AG08395 (cell line): ENCODE measurements at regions not wholly inside any gene's neighbourhood (a gene's known extent, or its start where the extent isn't known, plus 50 kb on each side); places are given as distances from the start of the nearest gene placed in this dataset.

Experiments
- DNase-seq: peaks from one replicate; pipeline ENCODE4 v3.0.0; 2012; ENCODE audit warnings: mixed read lengths, low spot score

DNA sequence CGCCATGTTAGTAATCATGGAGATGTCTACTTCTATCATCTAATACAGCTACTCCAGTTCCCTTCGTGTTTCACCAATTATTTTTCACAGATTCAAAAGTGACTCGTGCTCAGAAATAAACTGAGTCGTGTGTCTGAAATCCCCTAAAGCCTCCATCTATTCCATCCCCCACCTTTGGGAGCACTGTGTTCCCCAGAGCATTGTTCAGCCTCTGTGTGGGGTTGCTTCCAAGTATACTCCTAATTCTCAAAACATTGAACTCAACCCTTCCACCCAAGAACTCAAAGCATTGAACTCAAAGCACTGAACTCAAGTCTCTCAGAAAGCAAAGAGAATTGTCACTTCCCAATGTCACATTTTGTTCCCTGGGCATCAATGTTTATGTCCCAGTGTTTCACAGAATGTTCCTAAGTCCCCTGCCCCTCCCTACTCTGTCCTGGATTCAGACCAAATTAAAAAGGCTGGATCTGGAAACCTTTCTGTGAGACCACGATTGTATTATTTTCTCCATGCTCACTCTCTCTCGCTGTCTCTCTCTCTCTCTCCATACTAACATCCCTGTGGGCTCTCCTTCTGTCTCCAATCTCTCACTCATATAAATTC lies 138.5 kb upstream of the QRFPR start:
- DNase-seq: no peak

DNA sequence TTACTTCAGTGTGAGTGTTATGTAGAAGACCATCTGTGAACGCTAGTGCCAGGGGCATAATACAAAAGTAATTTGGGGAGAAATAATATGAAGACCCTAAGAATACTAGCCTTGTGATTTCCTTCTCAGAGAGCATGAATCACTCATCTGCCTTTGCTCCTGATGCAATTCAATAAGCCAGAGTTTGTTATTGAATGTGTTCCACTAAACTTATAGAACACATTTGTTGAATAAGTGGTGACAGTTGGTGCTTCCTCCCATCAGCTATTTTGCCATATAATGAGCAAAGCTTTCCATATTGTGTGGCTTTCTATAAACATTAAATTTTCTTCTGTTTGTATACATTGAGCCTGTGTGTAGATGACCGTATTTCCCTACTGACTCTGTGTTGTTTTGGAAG lies 136.4 kb upstream of the QRFPR start:
- no peak for DNase-seq

DNA sequence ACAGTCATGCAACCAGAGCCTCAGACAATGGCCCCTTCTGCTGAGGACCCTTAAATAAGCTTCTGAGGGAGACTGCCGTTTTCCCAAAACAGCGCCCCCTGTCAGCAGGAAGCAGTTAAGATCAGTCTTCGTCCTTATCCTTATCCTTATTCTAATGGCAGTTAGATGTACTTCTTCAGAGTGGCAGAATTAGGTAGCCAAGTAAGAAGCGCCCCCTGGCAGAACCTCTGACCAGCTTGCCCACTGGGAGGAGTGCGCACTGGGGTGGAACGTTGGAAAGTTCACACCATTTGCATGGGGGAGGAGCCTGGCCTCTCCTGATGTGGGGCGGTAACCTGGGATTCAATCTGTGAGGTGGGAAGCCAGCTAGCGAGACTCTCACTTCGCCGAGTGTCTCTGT lies 133.6 kb upstream of the QRFPR start:
- DNase-seq: no peak

DNA sequence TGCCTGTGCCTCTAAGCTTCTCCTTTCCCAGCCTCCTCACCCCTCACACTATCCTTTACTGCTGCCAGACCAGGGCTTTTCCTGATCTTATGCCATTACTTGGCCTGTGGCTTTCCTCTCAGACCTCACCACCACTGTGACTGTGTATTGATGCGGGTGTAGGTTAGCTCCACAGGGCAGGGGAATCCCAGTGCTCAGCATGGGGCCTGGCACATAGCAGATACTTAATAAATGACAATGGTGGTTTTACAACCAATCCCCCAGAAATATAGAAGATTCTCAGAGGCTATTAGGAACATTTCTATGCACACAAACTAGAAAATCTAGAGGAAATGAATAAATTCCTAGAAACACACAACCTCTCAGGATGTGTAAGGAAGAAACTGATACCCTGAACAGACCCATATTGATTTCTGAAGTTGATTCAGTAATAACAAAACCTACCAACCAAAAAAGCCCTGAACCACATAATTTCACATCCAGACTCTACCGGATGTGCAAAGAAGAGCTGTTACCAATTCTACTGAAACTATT lies 129.6 kb upstream of the QRFPR start:
- no peak for DNase-seq

DNA sequence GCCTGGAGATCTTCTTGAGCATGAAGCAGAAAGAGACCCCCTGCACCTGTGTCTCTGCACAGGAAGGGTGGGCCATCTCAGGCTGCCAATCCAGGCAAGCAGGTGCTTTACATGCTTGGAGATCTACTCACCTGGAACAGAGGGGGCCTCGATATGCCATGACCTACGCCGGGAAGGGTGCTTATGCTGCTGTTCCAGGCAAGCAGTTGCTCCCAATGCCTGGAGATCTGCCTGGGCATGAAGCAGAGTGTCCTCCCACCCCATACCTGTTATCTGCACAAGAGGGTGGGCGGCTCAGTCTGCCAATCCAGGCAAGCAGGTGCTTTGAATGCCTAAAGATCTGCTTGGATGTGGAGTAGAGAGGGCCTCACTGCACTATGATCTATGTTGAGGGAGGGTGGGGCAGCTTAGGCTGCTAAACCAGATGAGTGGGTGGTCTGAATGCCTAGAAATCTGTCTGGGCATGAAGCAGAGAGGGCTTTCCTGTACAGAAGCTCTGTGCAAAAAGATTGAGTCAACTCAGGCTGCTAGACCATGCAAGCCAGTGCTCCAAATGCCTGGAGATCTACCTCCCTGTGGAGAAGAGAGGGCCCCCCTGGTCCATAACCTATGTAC lies 104.5 kb upstream of the QRFPR start:
- no peak for DNase-seq

DNA sequence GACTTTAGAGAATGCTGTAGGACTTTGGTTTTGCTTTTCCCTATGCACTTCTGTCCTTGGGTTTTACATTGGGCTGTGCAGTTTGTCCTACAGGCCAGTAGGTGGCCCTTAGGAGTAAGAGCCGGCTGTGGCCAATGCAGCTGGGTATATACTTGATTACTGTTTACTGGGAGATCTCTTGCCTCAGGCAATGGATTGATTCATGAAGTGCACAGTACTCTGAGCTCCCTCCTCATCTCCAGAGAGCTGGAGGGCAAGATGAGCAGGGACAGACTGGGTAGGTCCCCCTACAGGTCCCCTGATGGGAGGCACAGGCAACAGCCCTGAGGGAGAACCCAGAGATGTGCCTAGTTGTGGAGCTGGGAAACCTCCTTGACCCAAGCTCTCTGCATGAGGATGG lies 103.8 kb upstream of the QRFPR start:
- DNase-seq: peak; percentile 63

DNA sequence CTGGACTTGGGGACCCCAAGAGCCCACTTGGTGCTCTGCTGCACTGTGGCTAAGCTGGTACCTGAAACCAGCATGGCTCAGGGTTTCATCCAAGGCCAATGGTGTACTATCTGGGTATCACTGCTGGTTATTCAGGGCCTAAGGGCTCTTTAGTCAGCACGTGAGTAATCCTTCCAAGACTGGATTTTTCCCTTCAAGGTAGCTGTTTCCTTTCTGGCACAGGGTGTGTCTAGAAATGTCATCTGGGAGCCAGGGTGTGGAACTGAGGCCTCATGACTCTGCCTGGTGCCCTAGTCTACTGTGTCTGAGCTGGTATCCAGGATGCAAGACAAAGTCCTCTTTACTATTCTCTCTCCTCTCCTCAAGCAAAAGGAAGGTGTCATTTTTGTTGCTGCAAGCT lies 99.0 kb upstream of the QRFPR start:
- DNase-seq: no peak

DNA sequence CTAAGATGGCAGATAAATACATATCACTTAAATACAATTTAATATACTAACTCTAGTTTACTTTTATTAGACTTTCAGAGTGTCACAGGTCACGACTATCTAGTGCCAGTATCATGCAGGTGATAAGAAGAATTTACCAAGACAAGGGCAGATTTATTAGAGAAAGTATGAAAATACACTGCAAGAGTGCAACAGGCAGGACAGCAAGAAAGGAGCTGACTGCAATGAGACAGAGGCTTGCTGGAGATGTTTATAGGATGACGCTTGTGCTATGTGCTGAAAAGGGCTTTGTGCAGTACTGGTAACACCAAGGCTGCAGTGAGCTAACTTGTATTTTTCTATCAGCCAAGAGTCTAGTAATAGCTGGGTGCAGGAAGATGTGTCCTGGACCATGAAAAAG lies 96.7 kb upstream of the QRFPR start:
- DNase-seq: no peak

DNA sequence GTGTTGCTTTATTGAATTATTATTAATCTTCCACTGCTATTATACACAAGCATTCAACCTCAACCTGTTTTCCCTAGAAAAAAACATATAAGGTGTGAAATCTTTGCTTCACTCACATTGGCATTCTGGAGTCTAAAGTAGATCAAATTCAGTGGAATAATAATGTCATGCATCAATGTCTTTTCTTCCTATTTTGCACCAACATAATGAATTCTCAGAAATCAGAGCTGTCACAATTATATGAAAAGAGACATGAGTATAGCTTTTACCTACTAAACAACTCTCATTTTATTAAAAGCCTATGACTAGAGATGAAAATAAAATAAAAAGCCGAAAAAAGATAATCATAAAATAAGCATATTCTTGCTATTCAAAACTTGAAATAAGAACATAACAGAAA lies 96.3 kb upstream of the QRFPR start:
- no peak for DNase-seq

DNA sequence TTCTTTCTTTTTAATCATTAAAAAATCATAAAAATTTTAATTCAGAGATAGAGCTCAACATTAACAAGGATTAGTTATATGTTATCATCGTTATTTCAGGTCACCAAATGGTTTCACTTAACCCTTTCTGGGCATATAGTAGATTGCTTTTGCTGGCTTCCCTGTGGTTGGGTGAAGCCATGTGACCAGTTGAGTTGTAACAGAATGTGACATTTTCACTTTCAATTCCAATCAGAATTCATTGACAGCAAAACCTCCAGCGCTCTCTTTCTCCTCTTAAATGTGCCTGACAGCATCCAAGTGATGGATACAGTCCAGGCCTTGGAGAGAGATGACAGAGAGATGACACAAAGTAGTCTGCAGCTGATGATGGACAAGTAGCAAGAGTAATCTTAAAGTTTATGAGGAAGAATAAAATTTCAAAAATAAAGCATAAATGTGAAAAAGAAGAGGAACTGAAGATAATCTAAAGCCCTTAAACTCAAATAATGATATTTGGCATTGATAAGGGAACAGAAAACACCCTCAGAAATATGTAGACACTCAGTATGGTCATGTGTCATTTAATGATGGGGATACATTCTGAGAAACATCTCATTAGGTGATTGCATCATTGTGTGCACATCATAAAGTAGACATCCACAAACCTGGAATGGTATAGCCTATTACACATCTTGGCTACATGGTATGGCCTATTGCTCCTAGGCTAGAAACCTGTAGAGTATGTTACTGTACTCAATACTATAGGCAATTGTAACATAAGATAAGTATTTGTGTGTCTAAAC lies 92.3 kb upstream of the QRFPR start:
- DNase-seq: no peak

DNA sequence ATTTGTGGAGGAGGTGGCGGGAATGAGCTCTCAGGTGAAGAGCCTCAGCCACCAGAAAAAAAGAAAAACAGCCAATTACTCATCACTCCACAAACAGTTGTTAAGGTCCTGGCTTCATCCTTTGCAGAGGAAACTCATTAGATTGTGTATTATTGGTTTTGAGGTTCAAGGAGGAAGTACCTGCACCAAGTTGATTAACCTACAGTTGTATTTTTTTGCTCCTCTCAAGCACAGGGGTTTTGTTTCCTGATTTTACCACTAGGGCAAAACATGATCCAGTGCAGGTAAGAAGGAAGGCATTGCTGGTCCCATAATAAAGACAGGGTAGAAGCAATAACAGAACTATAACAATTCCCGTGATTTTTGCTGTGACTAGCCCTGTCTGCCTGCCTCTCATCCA lies 84.0 kb upstream of the QRFPR start:
- no peak for DNase-seq

DNA sequence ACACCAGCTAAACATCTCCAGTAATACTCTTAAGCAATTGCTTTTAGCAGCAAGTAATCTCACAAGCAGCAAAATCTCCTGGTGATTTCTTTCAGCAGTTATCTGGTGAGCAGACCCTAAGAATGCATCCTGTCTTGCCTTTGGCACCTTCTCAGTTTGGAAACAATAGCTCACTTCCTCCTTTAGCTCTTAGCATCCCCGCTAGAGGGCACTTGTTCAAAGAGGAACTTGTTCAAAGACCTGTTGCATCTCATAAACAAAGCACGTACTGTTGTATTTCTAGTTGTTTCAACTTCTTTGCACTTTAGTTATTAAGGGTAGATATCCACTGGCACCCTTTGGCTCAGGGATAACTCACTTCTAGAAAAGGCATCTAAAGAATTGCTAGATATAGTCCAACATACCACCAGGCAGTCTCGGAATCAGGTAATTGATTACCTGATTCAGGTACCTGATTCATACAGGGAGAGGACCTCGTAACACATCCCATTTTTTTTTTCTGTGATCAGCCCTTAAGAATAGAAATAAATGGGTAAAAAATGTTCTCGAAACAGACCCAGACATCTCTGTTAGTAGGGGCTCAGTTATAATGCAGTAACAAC lies 81.9 kb upstream of the QRFPR start:
- peak; percentile 71 for DNase-seq

DNA sequence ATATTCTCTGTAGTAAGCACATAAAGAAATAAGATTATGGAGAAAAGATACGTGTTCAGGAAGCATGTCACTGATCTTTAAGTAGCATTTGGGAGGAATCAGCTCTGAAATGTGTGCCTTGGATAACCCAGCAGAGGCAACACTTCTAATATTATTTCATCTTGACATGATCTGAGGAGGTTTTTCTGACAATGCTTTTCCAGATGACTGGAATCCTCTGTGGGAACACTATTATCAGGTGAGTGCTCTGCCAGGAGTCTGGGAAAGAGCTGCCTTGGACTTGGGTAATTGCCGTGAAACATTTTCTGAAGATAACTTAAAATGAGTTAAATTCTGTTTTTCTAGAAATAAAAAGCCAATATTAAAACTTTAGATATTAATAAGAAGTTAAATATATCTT lies 78.2 kb upstream of the QRFPR start:
- no peak for DNase-seq

DNA sequence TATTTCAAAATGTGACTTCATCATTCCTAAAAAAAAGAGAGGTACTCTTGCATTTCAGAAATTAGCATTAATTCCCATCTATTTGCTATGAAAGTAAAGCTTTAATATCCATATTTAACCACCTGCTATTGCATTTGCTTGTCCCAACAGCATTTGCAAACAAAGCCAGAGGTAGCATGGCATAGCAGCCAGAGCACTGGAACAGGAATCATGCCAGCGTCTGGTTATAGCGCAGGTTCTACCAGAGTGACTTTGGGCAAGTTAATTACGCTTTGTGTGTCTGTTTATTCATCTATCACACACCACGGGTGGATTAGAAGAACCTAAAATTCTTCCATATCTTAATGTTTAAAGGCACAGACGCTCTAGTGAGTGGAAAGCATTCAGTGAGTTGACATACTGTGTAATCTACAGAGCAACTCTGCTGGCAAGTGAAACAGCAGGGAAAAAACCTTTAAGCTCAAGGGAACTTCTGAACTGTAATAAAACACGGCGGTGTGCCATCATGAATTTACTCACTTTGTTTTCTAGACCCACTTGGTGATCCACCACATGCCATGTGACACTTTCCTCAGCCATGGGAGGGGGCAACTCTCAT lies 76.6 kb upstream of the QRFPR start:
- DNase-seq: no peak

DNA sequence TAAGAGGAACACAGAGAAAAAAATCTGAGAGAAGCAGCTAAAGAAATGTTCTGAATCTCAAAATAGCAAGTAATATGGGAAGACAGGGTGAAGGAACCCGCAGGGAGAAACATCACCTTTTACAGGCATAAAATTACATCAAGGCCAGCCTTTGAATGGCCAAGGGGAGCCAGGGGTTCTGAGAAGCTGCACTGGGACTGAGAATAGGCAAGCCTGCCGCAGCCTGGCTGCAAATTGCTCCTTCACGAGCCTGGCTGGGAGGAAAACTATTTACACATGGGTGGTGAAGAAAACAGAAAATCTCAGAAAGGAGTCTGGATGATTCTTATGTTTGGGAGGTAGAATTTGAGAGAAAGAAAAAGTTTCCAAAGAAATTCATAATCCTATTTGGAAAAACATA lies 74.5 kb upstream of the QRFPR start:
- DNase-seq: no peak

DNA sequence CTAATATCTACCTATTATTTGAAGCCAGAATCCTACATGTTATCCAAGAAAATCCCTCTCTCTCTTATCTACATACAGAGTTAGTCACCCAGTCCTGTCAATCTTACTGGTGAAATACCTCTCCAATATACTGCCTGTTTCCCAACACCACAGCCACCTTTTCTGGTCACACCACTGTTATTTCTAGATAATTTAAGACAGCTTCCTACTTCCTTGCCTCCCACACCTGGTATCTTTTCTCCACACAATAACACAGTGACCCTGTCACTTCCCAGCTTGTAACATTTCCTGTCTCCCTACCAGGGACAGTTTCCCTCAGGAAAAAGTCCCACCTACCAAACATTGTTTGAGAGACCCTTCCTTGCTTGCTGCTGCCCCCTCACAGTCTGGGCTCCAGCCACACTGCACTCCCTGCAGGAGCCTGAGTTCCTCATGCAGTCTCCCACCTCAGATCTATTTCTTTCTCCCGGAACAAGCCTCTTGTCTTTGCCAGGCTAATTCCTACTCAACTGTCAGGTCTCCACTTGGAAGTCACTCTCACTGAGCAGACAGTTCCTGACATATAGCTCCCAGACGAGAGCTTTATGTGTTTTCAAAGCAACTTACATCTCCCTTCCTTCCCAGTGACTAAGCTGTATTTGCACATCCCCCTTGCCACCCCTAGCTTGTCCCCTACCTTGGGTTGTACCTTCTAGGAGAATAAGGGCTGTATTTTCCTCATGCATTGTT lies 73.6 kb upstream of the QRFPR start:
- no peak for DNase-seq

DNA sequence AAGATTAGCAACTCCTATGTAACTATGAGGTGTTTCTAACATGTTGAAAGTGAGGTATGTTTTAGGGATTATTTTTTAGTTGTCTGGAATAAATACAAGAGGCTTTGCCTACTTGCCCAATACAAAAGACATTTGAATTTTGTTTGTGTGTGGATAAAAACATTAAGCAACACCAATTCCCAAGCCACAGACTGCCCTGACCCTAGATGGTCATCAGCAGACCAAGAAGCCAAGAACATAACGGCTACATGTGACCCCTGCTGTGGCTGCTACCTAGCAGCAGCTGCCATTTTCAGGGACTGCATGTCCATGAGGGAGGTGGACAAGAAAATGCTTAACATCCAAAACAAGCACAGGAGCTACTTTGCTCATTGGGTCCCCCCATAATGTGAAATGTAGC lies 70.5 kb upstream of the QRFPR start:
- DNase-seq: no peak

DNA sequence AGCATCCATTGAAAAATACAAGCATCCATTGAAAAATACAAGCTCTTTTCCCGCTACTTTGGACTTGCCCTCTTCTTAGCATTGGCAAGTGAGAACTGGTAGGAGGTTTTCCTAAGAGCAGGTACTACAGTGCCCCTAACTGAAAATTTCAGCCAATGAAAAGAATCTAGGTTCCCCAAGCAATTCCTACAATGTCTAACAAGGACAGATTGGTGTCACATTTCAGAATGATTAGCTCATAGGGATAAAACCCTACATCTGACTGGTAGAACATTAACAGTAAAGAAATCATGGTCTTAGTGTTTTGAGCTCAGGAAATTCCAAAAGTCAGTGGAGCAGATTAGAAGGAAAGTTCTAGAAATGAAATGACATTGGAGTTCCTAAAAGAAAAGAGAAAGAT lies 68.6 kb upstream of the QRFPR start:
- DNase-seq: no peak

DNA sequence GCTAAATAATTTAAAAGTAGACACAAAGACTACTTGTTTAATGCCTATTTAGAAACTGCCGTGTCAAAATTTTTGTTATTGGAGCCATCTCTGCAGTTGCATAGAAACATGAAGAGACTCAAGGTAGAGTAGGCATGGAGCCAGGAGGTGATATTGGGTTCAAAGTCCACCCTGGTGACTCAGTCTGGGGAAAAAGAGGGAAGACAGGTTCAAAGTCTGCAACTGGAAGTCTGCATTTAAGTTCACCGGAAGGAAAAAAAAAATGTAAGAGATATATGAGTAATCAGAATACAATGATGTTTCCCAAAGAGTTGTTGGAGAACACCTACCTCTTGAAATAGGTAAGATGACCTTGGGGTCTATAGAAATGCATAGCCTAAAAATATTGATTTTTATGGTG lies 67.4 kb upstream of the QRFPR start:
- DNase-seq: no peak

DNA sequence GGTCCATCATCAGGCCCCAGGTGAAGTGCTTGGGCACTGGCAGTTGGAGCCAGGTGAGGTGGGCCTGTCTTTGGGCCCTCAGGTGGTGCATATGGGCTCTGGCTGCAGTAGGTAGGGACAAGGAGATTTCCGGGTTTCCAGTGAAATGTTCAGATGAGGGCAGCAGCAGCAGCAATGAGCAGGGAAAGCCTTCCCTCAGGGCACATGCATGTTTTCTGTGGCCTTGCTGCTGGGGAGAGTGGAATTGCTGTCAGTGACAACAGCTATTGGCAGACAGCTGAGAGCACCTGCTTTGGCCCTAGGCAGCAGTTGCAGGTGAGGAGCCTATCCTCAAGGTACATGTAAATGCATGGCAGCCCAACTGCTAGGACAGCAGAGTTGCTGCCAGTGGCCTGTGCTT lies 58.9 kb upstream of the QRFPR start:
- no peak for DNase-seq
